ENCODE measurements at regions not wholly inside any gene's neighbourhood (a gene's known extent, or its start where the extent isn't known, plus 50 kb on each side); places are given as distances from the start of the nearest gene placed in this dataset.

- Histone ChIP-seq H3K36me3 (no peaks in the 10 kb centered on the region), H3K9me3 (ENCODE audit: severe bottlenecking) (no peaks in the 10 kb centered on the region), H3K27me3 (ENCODE audit: insufficient read depth, low read depth, severe bottlenecking) (no peaks in the 10 kb centered on the region), H3K27ac (no peak overlapping the region), H3K4me3 (ENCODE audit: low read depth, low read length) (no peak overlapping the region)
- TF ChIP-seq CTCF (IDR thresholded peaks at IDR 0.05; ENCODE audit: low read depth, low read length) = no peak
- DNase-seq = no peak
Observed at GRCh38 chr12:105840384-105840783, 298.4 kb downstream of the NUAK1 start.

- no peaks in the 10 kb centered on the region for H3K9me3 ChIP-seq (ENCODE audit: severe bottlenecking)
- no peak overlapping the region for H3K4me3 ChIP-seq (ENCODE audit: low read depth, low read length)
- H3K27ac ChIP-seq = no peak overlapping the region
- DNase-seq = no peak
- H3K27me3 ChIP-seq (ENCODE audit: insufficient read depth, low read depth, severe bottlenecking) = no peaks in the 10 kb centered on the region
- H3K36me3 ChIP-seq = no peaks in the 10 kb centered on the region
- TF ChIP-seq CTCF (IDR thresholded peaks at IDR 0.05; ENCODE audit: low read depth, low read length) = no peak
Observed at GRCh38 chr12:105841840-105842239, 296.9 kb downstream of the NUAK1 start.

- no peak for DNase-seq
- no peaks in the 10 kb centered on the region for H3K9me3 ChIP-seq (ENCODE audit: severe bottlenecking)
Observed at GRCh38 chr12:105843561-105843960, 295.2 kb downstream of the NUAK1 start.

GRCh38 chr12:105843986-105844760 is 294.6 kb downstream of the NUAK1 start:
- H3K9me3 ChIP-seq (ENCODE audit: severe bottlenecking) = no peaks in the 10 kb centered on the region
- no peaks in the 10 kb centered on the region for H3K27me3 ChIP-seq (ENCODE audit: insufficient read depth, low read depth, severe bottlenecking)
- no peak overlapping the region for H3K27ac ChIP-seq
- no peaks in the 10 kb centered on the region for H3K36me3 ChIP-seq
- TF ChIP-seq CTCF (IDR thresholded peaks at IDR 0.05; ENCODE audit: low read depth, low read length) = no peak
- no peak overlapping the region for H3K4me3 ChIP-seq (ENCODE audit: low read depth, low read length)
- no peak for DNase-seq

More at GRCh38 chr12:105843561-105843960, 295.2 kb downstream of the NUAK1 start:
- H3K4me3 ChIP-seq (ENCODE audit: low read depth, low read length) = no peak overlapping the region
- H3K36me3 ChIP-seq = no peaks in the 10 kb centered on the region
- no peak overlapping the region for H3K27ac ChIP-seq
- TF ChIP-seq CTCF (IDR thresholded peaks at IDR 0.05; ENCODE audit: low read depth, low read length) = no peak
- no peaks in the 10 kb centered on the region for H3K27me3 ChIP-seq (ENCODE audit: insufficient read depth, low read depth, severe bottlenecking)

- Histone ChIP-seq H3K36me3 (no peaks in the 10 kb centered on the region), H3K4me3 (ENCODE audit: low read depth, low read length) (no peak overlapping the region), H3K27ac (no peak overlapping the region), H3K27me3 (ENCODE audit: insufficient read depth, low read depth, severe bottlenecking) (no peaks in the 10 kb centered on the region), H3K9me3 (ENCODE audit: severe bottlenecking) (no peaks in the 10 kb centered on the region)
- TF ChIP-seq CTCF (IDR thresholded peaks at IDR 0.05; ENCODE audit: low read depth, low read length) = no peak
- no peak for DNase-seq
Observed at GRCh38 chr12:105846331-105846730, 292.4 kb downstream of the NUAK1 start.

GRCh38 chr12:105847068-105847467 is 291.7 kb downstream of the NUAK1 start:
- Histone ChIP-seq H3K4me3 (ENCODE audit: low read depth, low read length) (no peak overlapping the region), H3K27me3 (ENCODE audit: insufficient read depth, low read depth, severe bottlenecking) (no peaks in the 10 kb centered on the region), H3K36me3 (no peaks in the 10 kb centered on the region), H3K9me3 (ENCODE audit: severe bottlenecking) (no peaks in the 10 kb centered on the region), H3K27ac (no peak overlapping the region)
- DNase-seq = no peak
- TF ChIP-seq CTCF (IDR thresholded peaks at IDR 0.05; ENCODE audit: low read depth, low read length) = no peak

Data from WERI-Rb-1 (cell line).